SIG-M5 treated with dmso at 0.1 percent for 504 hours (cell line): ENCODE measurements at regions not wholly inside any gene's neighbourhood (a gene's known extent, or its start where the extent isn't known, plus 50 kb on each side); places are given as distances from the start of the nearest gene placed in this dataset.
A peak's percentile ranks its signal among the peaks of the same experiment; 100 is the strongest.
"Not testable (repeated sequence)": the region's sequence is repeated elsewhere in the genome, so short reads cannot be mapped to it uniquely, and the experiment has no call there.

Experiments
- DNase-seq: peaks from one replicate; lab custom pipeline; 2025; ENCODE audit not compliant: unreplicated experiment; lab: John Stamatoyannopoulos, UW

DNA sequence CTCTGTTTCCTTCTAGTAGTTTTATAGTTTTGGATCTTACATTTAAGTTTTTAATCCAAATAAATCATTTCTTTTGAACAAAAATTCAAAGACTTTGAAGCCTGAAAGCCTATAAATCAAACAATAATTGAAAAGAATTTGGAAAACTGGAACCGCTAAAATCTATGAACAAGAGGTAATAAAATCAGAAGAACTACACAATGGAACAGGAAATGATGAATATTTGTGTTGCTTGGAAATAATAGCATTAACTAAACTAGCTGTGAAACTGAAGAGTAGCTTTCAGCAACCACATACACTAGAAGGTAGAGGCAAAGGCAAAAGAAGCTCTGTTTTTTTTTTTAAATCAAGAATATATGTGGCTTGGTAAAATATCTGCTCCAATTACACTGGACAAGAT is 147.9 kb upstream of the ABI3BP start:
- DNase-seq, result no peak

DNA sequence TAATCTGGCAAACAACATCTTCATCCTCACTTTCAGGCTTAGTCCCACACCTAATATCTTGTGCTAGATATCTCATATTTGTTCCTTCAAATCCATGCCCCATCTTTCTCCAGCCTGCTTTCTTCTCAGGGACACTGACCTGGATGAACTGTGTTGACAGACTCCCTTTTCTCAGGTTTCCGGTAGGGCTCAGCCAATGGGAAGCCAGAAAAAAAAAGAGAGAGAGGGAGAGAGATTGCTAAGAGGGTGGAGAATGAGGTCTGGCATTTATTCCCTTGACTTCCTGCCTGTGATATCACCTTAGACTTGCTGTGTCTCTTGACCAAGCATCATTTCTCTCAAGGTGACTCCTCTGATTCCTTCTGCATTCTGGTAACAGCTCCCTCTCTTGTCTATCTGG is 145.6 kb upstream of the ABI3BP start:
- no peak for DNase-seq

DNA sequence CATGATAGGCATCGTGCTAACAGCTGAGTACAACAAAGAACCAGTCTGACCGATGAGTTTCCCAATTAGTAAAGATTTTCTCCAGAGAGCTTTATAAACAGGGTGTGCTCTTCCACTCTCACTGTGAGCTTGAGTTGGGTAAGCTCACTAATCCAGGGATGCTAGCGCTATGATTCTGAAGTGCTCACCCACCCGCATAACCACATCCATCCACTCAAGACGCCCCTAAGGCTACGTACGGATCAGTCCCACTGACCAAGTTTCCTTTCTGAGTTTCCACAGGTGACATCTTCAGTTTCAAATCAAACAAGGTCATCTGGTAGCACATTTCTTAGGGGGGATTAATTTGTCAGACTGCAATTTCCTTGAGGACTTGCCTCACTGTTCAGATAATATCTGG is 141.1 kb upstream of the ABI3BP start:
- DNase-seq, result no peak

DNA sequence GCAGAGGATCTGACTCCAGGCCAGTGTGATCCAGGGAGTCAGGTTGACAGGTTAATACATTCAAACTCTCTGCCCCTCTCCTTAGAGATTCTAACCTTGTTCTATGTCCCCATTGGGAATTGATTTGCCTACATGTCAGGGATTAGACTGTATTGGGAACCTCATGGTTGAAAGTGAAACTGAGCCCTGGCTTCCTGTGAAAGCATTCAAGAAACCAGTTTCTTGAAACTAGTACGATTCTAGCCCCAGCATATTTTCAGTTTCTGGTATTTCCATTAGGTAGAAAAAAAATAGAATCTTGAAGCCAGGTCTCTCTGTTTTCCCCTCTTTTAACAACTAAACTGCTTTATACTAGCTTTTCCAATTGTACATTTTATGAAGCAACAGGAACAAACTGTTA is 140.4 kb upstream of the ABI3BP start:
- no peak for DNase-seq

DNA sequence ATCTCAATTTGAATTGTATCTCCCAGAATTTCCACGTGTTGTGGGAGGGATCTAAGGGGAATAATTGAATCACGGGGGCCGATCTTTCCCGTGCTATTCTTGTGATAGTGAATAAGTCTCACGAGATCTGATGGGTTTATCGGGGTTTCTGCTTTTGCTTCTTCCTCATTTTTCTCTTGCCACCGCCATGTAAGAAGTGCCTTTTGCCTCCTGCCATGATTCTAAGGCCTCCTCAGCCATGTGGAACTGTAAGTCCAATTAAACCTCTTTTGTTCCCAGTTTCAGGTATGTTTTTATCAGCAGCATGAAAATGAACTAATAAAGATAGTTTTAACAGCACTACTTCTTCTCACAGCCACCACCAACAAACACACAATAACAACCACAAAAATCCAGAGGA is 140.0 kb upstream of the ABI3BP start:
- not testable (repeated sequence) for DNase-seq

DNA sequence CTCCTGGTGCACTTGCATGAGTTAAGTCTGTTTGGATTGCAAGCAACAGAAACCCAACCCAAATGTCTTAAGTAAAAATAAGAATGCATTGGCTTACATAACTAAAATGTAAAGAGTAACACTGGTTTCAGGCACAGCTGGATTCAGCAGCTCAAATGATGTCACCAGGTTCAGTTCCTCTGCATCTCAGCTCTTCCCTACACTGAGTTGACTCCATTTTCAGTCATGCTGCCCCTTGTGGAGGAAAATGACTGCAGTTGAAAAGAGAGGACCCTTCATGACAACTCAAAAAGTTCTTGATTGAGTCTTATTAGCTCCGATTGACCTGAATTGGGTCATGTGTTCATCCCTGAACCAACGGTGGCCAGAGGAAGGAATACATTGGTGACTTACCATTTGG is 138.5 kb upstream of the ABI3BP start:
- DNase-seq, result no peak

DNA sequence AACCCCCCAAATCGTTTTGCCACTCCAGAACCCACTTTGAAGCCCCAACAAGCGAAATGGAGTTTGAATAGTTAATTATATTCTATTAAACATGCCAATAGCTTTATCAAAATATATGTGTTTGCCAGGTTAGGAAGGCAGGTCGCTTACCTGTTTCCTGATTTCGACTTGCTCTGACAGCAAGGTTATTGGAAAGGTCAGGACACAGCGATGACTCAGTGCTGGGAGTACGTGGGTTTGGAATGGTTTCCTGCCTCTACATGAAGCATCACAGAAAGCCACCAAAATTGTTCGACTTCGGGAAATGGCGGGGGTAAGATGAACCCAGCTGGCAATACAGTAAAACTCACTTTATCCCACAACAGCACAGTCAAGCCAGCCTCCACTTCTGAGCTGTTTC is 135.6 kb upstream of the ABI3BP start:
- DNase-seq, result no peak

DNA sequence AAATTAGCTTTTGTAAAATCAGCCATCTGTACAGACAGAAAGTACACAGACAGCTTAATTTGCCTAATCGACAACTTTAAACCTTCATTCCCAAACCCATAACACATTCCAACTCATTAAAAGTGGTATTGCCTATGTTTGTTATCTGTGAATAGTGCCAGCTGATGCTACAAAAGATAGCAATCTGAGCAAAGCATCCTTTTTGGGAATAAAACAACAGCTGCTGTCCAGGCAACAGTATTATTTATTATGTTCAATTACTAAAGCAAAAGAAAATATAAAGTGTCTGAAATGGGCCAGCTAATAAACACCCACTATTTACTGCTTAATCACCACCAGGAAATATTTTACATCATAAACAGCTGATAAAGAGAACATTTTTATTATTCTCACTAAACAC is 134.8 kb upstream of the ABI3BP start:
- DNase-seq, result no peak

DNA sequence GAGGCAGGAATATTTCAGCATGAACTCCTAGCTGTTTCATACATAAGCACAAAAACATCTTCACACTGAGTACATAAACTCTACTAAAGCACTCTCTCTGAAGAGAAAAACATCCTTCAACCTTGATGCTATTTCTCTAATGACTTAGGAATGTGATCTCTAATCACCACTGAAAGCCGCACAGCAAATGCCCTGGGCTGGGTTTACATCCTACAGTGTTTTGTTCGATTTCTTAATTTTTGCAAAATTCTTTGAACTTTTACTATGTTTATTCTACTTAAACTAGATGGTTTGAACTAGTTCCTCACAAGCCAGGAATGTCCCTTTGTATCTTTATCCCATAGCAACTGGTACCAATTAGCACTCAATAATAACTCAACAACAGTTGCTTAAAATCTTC is 130.9 kb upstream of the ABI3BP start:
- no peak for DNase-seq

DNA sequence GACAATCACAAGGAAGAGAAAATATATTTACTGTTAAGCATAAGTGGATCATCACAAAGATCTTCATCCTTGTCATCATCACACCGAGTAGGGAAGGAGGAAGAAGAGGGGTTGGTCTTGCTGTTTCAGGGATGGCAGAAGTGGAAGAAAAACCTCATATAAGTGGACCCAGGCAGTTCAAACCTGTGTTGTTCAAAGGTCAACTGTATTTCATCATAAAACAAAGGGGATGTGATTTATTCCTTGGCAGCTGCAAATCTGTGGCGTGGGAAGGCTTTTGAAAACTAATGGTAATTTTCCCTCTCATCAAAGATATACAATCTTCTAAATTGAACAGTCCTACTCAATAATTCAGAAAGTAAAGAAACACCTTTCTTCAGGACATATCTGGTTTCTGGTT is 129.9 kb upstream of the ABI3BP start:
- no peak for DNase-seq

DNA sequence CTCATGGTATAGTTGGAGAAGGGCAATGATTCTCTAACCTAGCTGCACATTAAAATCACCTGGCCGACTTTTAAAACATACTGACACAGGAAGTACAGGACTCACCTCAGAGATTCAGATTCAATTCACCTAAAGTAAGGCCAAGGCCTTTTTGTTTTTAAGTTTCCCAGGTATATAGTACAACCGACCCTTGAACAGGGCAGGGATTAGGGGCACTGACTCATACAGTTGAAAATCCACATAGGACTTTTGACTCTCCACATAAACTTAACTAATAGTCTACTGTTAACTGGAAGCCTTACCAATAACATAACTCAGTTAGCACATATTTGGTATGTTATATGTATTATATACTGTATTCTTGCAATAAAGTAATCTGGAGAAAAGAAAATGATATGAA is 129.5 kb upstream of the ABI3BP start:
- DNase-seq, result no peak

DNA sequence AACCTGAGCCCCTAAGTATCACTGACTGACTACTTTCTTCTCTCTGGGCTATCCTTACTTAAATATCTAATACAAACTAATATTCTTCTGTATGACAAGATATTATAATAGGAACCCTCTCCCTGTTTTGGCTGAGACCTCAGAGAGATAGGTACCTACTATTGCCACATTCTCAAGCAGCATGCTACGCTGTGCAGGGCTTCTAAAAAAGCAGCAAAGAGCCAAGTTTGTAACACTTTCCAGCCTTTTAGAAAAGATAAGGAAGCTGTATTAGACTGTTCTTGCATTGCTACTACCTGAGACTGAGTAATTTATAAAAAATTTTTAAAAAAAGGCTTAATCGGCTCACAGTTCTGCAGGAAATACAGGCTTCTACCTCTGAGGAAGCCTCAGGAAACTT is 126.8 kb upstream of the ABI3BP start:
- no peak for DNase-seq

DNA sequence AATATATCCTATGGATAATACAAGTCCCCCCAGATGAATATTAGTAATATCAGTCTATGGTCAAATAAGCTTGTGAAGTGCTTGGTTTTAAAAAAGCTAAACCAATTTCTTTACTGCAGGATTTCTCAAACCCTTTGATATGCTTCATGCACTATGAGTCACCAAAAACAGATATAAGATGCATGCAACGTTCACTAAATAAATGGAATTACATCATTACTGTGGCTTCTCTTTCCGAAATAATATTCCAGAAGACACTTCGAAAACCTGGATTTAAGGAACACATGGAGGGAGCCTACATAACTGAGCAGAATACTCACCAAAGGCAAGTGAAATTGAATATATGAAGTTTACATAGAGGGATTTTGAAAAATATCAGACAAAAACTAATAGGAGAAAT is 126.3 kb upstream of the ABI3BP start:
- no peak for DNase-seq

DNA sequence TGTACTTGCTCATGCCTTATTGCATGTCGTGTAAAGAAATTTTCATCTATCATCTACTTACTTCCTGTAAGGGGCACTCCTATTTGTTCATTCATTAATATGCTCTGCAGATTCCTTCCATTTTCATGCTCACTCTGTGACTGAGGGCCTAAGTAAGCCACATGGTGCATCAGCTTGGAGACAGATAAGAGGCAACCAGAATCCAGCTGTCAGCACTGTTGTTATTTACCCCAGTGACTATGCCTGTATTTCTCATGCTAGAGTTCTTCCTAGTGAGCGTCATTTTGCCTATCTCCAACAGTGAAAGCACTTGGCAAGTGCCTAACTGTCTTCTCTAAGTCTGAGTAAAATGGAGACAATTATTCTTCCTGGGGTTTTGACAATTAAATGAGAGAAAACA is 124.8 kb upstream of the ABI3BP start:
- DNase-seq, result no peak

DNA sequence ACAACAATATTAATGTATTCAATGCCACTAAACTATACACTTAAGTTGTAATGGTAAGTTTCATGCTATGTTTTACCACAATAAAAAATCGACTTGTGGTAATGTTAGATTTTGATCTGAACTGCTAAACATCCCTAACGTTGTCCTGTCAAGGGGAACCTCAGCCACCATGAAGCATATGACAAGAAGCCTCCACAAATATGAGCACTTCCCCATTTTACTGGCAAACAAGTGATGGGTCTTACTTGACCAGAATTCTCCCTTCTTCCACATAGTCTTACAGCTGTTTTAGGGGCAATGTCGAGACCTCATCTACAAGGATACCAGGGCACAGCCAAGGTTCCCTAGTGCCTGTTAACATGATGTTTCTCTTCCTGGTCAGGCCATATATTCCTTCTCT is 124.2 kb upstream of the ABI3BP start:
- DNase-seq, result no peak

DNA sequence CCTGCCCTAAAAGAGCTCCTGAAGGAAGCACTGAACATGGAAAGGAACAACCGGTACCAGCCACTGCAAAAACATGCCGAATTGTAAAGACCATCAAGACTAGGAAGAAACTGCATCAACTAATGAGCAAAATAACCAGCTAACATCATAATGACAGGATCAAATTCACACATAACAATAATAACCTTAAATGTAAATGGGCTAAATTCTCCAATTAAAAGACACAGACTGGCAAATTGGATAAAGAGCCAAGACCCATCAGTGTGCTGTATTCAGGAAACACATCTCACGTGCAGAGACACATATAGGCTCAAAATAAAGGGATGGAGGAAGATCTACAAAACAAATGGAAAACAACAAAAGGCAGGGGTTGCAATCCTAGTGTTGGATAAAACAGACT is 117.1 kb upstream of the ABI3BP start:
- DNase-seq, result not testable (repeated sequence)

DNA sequence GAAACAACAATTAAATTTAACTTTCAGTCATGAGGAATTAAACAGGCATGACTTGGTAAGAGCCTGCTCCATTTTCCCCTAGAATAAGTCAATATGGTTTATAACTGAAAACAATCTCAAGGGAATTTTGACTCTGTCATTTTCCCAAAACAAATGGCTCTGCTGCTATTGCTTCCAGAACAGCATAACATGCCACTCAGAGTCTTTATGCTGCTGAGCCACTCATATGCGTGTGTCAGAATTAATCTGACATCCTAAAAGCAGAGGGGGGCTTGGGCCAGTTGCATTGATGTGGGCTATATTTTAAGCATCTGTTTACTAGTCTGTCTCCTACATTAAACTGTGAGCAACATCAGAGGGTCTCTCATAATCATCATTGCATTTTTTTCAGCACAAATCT is 111.1 kb upstream of the ABI3BP start:
- no peak for DNase-seq

DNA sequence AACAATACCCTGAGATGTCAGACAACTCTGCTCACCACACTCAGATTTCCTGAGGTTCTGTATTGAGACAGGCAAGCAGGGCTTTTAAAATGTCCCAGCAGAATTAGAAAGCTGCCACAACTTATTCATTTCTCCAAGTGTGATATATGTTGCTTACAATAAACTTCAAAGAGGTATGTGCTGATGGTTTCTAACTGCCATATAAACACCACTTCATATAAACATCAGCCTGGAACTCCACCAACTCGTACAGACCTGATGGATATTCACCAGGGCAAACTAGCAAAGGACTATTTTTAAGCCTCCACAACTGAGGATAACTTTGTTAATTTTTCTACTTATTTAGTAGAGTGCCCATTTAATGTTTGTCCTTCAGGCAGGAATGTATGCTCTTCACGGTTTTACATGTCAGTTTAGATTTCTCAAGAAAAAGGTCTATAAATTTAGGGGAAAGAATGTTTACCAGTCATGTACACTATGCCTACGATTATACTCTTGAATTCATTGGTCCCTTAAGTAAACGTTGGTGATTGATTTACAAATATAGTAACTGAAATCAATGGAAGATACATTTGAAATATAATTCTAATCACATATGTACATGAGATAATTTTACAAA is 109.6 kb upstream of the ABI3BP start:
- DNase-seq, result no peak

DNA sequence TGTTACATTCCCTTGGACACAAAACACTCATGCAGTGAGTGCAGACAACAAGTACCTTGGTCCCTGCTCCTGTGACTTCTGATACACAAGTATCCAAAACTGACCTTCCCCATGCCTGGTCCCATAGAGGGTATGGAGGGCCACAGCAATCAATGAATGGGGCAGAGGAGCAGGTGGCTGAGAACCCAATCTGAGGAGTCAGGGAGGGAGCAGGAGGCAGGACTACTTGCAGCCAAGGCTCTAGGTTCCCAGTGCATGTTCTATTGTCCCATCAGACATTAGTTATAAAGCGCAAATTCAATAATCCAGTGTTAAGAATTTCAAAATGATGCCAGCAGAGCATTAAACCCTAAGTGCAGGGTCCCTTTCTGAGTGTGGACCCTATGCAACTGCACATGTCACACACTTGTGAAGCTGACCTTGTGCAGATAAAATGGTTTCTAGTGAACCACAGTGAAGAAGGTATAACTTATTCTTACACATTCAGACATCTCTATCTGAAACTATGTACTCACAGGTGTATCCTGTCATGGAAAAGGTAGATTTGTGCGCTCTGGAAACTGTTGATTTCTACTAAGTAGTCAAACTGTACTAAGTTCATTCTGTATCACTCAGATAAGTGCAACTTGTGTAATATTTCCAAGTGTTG is 107.3 kb upstream of the ABI3BP start:
- no peak for DNase-seq

DNA sequence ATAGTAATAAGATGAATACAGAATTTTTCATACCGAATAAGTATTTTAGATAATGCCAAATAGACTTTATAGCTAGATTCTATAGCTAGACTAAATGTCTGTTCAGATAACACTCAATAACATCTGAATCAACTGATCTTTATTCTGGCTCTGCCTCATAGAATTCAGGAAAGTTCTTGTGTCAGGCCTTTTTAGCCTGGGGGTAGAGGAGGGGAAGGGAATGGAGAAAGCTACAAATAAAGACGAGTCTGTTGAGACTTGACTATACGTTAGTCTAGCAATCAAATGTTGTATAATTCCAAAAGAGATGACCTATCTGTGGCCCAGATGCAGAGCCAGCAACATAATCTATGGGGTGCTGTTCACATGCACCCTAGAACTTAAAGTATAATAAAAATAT is 106.6 kb upstream of the ABI3BP start:
- DNase-seq, result no peak

DNA sequence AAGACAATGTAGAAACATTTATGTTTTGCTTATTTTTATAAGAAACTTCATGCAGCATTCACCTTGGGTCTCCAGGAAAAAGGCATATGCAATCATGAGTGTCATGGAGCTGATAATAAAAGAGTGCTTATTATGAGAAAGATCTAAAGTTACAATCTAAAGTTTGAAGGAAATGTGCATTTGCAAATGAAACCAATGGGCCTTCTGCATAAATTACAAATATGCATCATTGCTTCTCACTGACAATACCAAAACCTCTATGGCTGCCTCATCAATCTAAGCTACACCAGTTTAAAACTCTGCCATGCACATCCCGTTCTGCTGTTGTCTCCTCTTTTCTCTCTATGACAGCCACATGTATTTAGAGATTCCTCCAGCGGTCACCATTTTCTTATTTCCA is 103.2 kb upstream of the ABI3BP start:
- no peak for DNase-seq

DNA sequence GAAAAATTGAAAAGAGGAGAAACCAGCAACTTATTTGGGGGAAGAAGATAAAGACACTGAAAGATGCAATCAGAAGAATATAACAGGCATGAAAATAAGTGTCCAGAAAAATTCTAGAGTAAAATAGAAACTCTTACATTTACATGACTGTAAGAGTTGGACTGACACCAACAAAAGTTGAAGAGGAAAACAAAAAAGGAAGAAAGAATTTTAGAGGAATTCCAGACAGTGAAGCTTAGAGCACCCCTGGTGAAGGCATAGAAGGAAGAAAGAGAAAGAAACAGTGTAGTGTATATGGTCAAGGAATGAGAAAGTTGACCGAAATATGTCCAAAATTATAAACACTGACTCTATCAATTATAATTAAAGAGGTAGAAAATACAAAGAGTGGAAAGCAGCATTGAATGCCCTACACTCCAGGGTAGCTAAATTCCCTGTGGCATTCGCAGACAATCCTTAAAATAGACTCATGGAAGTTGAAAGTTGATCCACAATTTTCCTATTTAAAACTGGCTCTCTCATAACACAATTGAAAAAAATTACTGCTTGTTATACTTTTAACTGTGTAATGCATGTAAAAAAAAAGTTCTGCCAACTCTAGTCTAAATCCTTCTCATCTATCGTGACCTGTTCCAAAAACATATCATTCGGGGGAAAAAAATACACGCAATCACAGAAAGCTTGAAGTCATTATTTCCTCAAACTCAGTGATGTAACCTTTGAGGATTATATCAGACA is 102.6 kb upstream of the ABI3BP start:
- no peak for DNase-seq

DNA sequence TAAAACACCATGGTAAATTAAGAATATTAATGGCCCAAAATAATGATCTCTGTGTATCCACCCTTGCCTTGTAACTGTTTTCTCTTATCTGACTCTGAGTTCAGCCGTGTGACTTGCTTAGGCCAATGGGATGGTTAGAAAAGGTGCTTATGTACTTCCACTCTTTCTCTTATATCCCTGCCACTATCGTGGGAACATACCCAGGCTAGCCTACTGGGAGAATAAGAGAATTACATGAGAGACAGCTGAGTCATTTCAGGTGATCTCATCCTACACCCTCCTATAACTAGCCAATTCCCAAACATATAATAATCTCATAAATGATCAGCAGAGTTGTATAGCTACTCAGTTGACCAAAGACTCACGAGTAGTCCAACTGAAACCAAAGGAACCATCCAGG is 98.3 kb upstream of the ABI3BP start:
- DNase-seq, result peak; percentile 8
